GM23248 (cell line): ENCODE measurements at regions not wholly inside any gene's neighbourhood (a gene's known extent, or its start where the extent isn't known, plus 50 kb on each side); places are given as distances from the start of the nearest gene placed in this dataset.

Source experiments
- EZH2 ChIP-seq: fragments of 200-600 bp; sonication (generic); IDR thresholded peaks from 2 replicates; pipeline ENCODE4 v1.6.1; 2018; ENCODE audit warnings: antibody characterized with exemption, mild to moderate bottlenecking; ENCODE audit not compliant: insufficient read depth, poor library complexity, severe bottlenecking
- EZH2phosphoT487 ChIP-seq: fragments of 200-600 bp; sonication (generic); IDR thresholded peaks from 2 replicates; pipeline ENCODE4 v1.6.1; 2018; ENCODE audit warnings: antibody characterized with exemption, moderate library complexity, mild to moderate bottlenecking, low read depth; ENCODE audit not compliant: insufficient read depth

DNA sequence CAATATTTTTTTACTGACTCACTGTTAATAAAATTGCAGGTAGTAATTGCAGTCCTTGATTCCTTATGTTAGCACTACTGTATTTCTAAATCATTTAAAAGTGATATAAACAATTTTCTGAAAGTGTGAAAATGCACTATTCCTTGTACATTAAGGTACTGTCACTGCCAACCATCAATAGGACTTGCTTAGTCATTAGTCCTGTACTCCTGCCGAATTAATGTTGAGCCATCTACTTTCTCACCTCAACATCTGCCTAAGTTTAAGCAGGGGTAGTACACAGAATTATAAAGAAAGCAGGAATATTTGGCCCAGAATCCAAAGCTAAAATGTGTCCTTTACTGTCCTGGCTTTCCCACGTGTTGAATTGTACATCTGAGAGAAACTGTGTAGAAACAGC lies 87.0 kb upstream of the TRPC3 start:
- TF ChIP-seq EZH2: no peak
- no peak for TF ChIP-seq EZH2phosphoT487
